ENCODE measurements at regions not wholly inside any gene's neighbourhood (a gene's known extent, or its start where the extent isn't known, plus 50 kb on each side); places are given as distances from the start of the nearest gene placed in this dataset.
A peak's percentile ranks its signal among the peaks of the same experiment; 100 is the strongest.

GRCh38 chr16:85261204-85261603, 148.9 kb upstream of the CIBAR2 start:
- DNase-seq: no peak

GRCh38 chr16:85261657-85262557, 149.6 kb upstream of the CIBAR2 start:
- no peak for DNase-seq

GRCh38 chr16:85262558-85263238, 150.4 kb upstream of the CIBAR2 start:
- no peak for DNase-seq

- DNase-seq: no peak
These were observed 150.9 kb upstream of the CIBAR2 start for GRCh38 chr16:85263239-85263585.

- no peak for DNase-seq
These were observed 152.5 kb upstream of the CIBAR2 start for GRCh38 chr16:85264752-85265151.

GRCh38 chr16:85265161-85265784, 153.0 kb upstream of the CIBAR2 start:
- no peak for DNase-seq

- DNase-seq: no peak
These were observed 153.5 kb upstream of the CIBAR2 start for GRCh38 chr16:85265810-85266209.

GRCh38 chr16:85266857-85267256, 154.6 kb upstream of the CIBAR2 start:
- no peak for DNase-seq

GRCh38 chr16:85267414-85267945, 155.2 kb upstream of the CIBAR2 start:
- DNase-seq: no peak

- no peak for DNase-seq
These were observed 156.9 kb upstream of the CIBAR2 start for GRCh38 chr16:85269165-85269564.

GRCh38 chr16:85270374-85270773, 158.1 kb upstream of the CIBAR2 start:
- no peak for DNase-seq

GRCh38 chr16:85271198-85271597, 158.9 kb upstream of the CIBAR2 start:
- DNase-seq: no peak

- no peak for DNase-seq
These were observed 161.0 kb upstream of the CIBAR2 start for GRCh38 chr16:85273293-85273692.

- no peak for DNase-seq
These were observed 162.2 kb upstream of the CIBAR2 start for GRCh38 chr16:85274501-85274900.

GRCh38 chr16:85274924-85275323, 162.7 kb upstream of the CIBAR2 start:
- DNase-seq: no peak

GRCh38 chr16:85275533-85276249, 163.4 kb upstream of the CIBAR2 start:
- peak; percentile 71 for DNase-seq

GRCh38 chr16:85276258-85276657, 164.0 kb upstream of the CIBAR2 start:
- DNase-seq: no peak

- DNase-seq: no peak
These were observed 164.4 kb upstream of the CIBAR2 start for GRCh38 chr16:85276721-85277120.

- DNase-seq: no peak
These were observed 166.6 kb upstream of the CIBAR2 start for GRCh38 chr16:85278839-85279238.

GRCh38 chr16:85279402-85279801, 167.1 kb upstream of the CIBAR2 start:
- DNase-seq: no peak

GRCh38 chr16:85279825-85280545, 167.7 kb upstream of the CIBAR2 start:
- no peak for DNase-seq

GRCh38 chr16:85281181-85281580, 168.9 kb upstream of the CIBAR2 start:
- no peak for DNase-seq

Data from stimulated activated CD4-positive, alpha-beta T cell treated with anti-CD3 and anti-CD28 coated beads, Interleukin-4, amount 100 ng/mL, for 1 hour (primary cell).